Ascending aorta (tissue), 2 donors: ENCODE measurements at regions not wholly inside any gene's neighbourhood (a gene's known extent, or its start where the extent isn't known, plus 50 kb on each side); places are given as distances from the start of the nearest gene placed in this dataset.
"Not testable (repeated sequence)": the region's sequence is repeated elsewhere in the genome, so short reads cannot be mapped to it uniquely, and the experiment has no call there.

ENCODE experiments used
- DNase-seq, 2 donors: peaks; one replicate each; pipeline ENCODE4 v3.0.0-alpha.2; 2019; ENCODE audit warnings: low spot score in 2 of 2
- H3K27ac ChIP-seq, 2 donors: fragments of 200-600 bp; sonication (generic); one replicate each; pipeline ENCODE4 v1.5.1; 2016 to 2017; ENCODE audit warnings: mild to moderate bottlenecking in 1 of 2
- H3K27me3 ChIP-seq: fragments of 200-600 bp; sonication (generic); one replicate; pipeline ENCODE4 v1.5.1; 2017
- H3K36me3 ChIP-seq, 2 donors: fragments of 200-600 bp; sonication (generic); one replicate each; pipeline ENCODE4 v1.5.1; 2016
- H3K4me1 ChIP-seq, 2 donors: fragments of 200-600 bp; sonication (generic); one replicate each; pipeline ENCODE4 v1.5.1; 2016 to 2017; ENCODE audit warnings: mild to moderate bottlenecking in 1 of 2
- H3K4me3 ChIP-seq, 2 donors: fragments of 200-600 bp; sonication (generic); one replicate each; pipeline ENCODE4 v1.5.1; 2016 to 2017; ENCODE audit warnings: mild to moderate bottlenecking in 1 of 2
- H3K9me3 ChIP-seq, 2 donors: fragments of 200-600 bp; sonication (generic); one replicate each; pipeline ENCODE4 v1.5.1; 2016
- CTCF ChIP-seq, 3 experiments: fragments of 200-600 bp in 2 of 3; fragments of 450-650 bp in 1 of 3; sonication (generic) in 2 of 3; IDR thresholded peaks; one replicate each; pipeline ENCODE4 v1.5.1; 2016 to 2019; ENCODE audit warnings: antibody characterized with exemption in 3 of 3, mild to moderate bottlenecking in 1 of 3, moderate library complexity in 1 of 3
- intact Hi-C: fragments of 100-400 bp; cut with DNase I; formaldehyde crosslinking; loops from one replicate; pipeline ENCODE4 v1.15.1; 2023

- Histone ChIP-seq H3K27me3 (no peaks in the 10 kb centered on the region), H3K9me3 (no peaks in the 10 kb centered on the region), H3K4me3 (no peak overlapping the region), H3K4me1 (no peaks in the 10 kb centered on the region), H3K36me3 (no peaks in the 10 kb centered on the region), H3K27ac (no peak overlapping the region)
- no peak for DNase-seq
- intact Hi-C loops, result no loop called here
- no peak for TF ChIP-seq CTCF (IDR thresholded peaks at IDR 0.05)
These were observed 267.2 kb upstream of the MGMT start for GRCh38 chr10:129199826-129200225.

- TF ChIP-seq CTCF (IDR thresholded peaks at IDR 0.05), result no peak
- Histone ChIP-seq H3K9me3 (no peaks in the 10 kb centered on the region), H3K4me3 (no peak overlapping the region), H3K27ac (no peak overlapping the region), H3K36me3 (no peaks in the 10 kb centered on the region), H3K27me3 (no peaks in the 10 kb centered on the region), H3K4me1 (no peaks in the 10 kb centered on the region)
- no peak for DNase-seq
- intact Hi-C loops, result no loop called here
These were observed 263.2 kb upstream of the MGMT start for GRCh38 chr10:129203819-129204218.

- TF ChIP-seq CTCF (IDR thresholded peaks at IDR 0.05), result no peak
- no peak for DNase-seq
- intact Hi-C loops, result no loop called here
- no peak overlapping the region for H3K27ac ChIP-seq
- no peaks in the 10 kb centered on the region for H3K36me3 ChIP-seq
- H3K4me1 ChIP-seq, result no peaks in the 10 kb centered on the region
- H3K9me3 ChIP-seq, result no peaks in the 10 kb centered on the region
- H3K4me3 ChIP-seq, result no peak overlapping the region
- H3K27me3 ChIP-seq, result no peaks in the 10 kb centered on the region
These were observed 259.7 kb upstream of the MGMT start for GRCh38 chr10:129207297-129207696.

- Histone ChIP-seq H3K4me3 (no peak overlapping the region), H3K36me3 (no peaks in the 10 kb centered on the region), H3K9me3 (no peaks in the 10 kb centered on the region), H3K27me3 (no peaks in the 10 kb centered on the region), H3K4me1 (no peaks in the 10 kb centered on the region), H3K27ac (no peak overlapping the region)
- intact Hi-C loops, result no loop called here
- no peak for TF ChIP-seq CTCF (IDR thresholded peaks at IDR 0.05)
- no peak for DNase-seq
These were observed 256.2 kb upstream of the MGMT start for GRCh38 chr10:129210876-129211275.

GRCh38 chr10:129213256-129213655, 253.8 kb upstream of the MGMT start:
- H3K27me3 ChIP-seq, result no peaks in the 10 kb centered on the region
- no peaks in the 10 kb centered on the region for H3K9me3 ChIP-seq
- H3K4me1 ChIP-seq, result no peaks in the 10 kb centered on the region
- no peak overlapping the region for H3K27ac ChIP-seq
- no peak for DNase-seq
- no peak overlapping the region for H3K4me3 ChIP-seq
- intact Hi-C loops, result no loop called here
- no peak for TF ChIP-seq CTCF (IDR thresholded peaks at IDR 0.05)
- no peaks in the 10 kb centered on the region for H3K36me3 ChIP-seq

GRCh38 chr10:129213996-129214395, 253.0 kb upstream of the MGMT start:
- H3K9me3 ChIP-seq, H3K27me3 ChIP-seq, H3K4me1 ChIP-seq, H3K27ac ChIP-seq, DNase-seq, intact Hi-C loops, H3K4me3 ChIP-seq, H3K36me3 ChIP-seq: not testable (repeated sequence)
